Cardiac fibroblast (primary cell): ENCODE measurements at regions not wholly inside any gene's neighbourhood (a gene's known extent, or its start where the extent isn't known, plus 50 kb on each side); places are given as distances from the start of the nearest gene placed in this dataset.

ENCODE experiments used
- DNase-seq, 2 donors: peaks; one replicate each; pipeline versions ENCODE4 v3.0.0 to v3.0.0-alpha.2; 2010; ENCODE audit warnings: low read depth in 2 of 2
- H3K4me3 ChIP-seq, 2 donors: replicated peaks in 1 of 2; 1 replicate in 1 of 2; 2 replicates in 1 of 2; pipeline ENCODE4 v1.5.1; 2011; ENCODE audit warnings: low read depth in 2 of 2, low read length in 2 of 2, mild to moderate bottlenecking in 2 of 2, moderate library complexity in 1 of 2
- TF ChIP-seq, protein P1 (sequence below): IDR thresholded peaks from one replicate; pipeline ENCODE4 v1.5.1; 2011; ENCODE audit warnings: low read depth, mild to moderate bottlenecking, low read length, inconsistent platforms

DNA sequence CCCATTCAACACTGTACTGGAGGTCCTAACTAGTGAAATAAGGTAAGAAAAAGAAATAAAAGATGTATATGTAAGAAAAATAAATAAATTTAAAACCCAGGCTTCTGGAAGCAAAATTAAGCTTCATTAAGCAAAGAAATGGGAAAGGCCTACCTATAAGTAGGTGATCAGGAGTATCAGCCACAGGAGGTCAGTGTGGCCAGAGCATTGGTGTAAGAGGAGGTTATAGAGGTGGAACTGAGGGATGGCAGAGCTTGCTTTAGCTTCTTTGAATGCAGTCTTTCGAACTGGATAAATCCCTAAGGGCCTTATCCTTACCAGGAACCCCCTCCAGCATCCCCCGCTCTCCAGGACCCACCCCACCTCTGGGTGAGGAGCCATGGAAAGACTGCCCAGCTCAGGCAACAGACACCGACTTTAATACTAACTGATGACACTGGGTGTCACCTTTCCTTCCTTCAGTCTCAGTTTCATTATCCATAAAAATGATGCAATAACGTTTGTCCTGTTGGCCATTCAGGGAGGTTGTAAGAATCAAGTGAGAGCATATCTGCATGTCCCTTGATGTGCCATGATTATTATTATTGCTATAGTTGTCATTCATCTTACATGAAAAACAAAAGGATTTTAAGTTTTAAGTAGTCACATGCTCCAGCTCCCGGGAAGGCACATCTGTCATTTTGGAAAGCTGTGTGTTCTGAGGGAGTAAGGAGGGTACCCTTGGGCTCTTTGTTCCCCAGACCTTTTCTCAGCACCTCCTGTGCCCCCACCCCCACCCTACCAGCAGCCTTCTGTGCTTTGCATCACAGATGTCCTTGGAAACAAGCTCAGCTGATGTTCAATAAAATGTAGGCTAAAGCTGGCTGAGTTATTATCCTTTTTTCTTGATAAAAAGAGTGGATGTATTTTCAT, 50.8 kb upstream of the CTNNA1 start:
- TF ChIP-seq, protein P1, sequence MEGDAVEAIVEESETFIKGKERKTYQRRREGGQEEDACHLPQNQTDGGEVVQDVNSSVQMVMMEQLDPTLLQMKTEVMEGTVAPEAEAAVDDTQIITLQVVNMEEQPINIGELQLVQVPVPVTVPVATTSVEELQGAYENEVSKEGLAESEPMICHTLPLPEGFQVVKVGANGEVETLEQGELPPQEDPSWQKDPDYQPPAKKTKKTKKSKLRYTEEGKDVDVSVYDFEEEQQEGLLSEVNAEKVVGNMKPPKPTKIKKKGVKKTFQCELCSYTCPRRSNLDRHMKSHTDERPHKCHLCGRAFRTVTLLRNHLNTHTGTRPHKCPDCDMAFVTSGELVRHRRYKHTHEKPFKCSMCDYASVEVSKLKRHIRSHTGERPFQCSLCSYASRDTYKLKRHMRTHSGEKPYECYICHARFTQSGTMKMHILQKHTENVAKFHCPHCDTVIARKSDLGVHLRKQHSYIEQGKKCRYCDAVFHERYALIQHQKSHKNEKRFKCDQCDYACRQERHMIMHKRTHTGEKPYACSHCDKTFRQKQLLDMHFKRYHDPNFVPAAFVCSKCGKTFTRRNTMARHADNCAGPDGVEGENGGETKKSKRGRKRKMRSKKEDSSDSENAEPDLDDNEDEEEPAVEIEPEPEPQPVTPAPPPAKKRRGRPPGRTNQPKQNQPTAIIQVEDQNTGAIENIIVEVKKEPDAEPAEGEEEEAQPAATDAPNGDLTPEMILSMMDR = no peak
- DNase-seq = no peak
- no peak overlapping the region for H3K4me3 ChIP-seq

DNA sequence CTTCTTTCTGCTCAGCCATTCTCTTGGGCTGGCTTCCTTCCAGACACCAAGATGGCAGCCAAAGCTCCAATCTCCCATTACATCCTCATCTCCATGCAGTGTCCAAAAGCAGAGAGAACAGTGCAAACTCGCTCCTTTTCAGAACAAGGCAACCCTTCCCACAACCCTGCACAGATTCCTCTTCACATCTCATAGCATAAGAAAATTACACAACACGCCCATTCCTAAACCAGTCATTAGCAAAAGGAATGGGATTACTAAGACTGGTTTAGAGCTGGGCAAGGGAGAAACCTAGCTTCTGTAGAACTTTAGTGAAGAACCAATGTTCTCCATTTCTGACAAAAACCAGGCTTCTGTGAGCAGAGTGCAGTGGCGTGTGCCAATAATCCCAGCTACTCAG, 51.5 kb upstream of the CTNNA1 start:
- TF ChIP-seq, protein P1 = no peak
- H3K4me3 ChIP-seq = no peak overlapping the region
- DNase-seq = peak in 1 of 2 donors; percentile 10

DNA sequence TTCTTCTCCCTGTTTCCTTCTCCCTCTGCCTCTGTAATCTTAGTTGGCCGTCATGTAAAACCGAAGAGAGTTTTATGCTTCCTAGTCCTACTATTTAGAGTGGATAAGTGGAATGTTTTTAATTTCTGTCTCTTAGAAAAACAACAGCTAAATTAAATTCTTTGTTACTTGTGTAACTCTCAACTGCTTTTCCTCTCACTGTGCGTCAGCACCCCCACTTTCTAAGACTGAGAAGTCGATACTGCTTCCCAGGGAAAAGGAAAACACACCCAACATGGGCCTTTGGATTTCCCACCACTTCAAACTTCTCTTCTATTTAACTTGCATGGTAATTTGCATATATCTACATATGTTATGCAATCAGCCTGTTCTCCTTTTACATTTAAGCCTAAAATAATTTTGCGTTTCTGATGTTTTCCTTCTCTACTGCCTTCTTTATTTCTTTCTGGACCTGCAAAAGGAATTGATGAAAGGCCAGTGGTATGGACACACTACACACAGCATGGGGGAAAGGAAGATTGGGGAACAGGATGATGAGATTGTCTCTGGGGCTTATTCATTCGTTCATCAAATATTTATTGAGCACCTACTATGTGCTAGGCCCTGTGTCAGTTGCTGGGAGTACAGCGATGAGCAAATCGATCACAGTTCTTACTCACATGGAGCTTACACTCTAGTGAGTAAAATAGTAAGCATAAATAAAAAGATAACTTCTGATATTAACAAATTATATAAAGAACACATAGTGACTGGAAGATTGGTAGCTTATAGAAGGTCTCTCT, 52.5 kb upstream of the CTNNA1 start:
- no peak overlapping the region for H3K4me3 ChIP-seq
- TF ChIP-seq, protein P1 = no peak
- DNase-seq = no peak

GRCh38 chr5:138699482-138699881, 53.7 kb upstream of the CTNNA1 start:
- no peak overlapping the region for H3K4me3 ChIP-seq
- TF ChIP-seq, protein P1 = no peak
- no peak for DNase-seq

GRCh38 chr5:138698713-138699112, 54.5 kb upstream of the CTNNA1 start:
- TF ChIP-seq, protein P1 = no peak
- DNase-seq = no peak

DNA sequence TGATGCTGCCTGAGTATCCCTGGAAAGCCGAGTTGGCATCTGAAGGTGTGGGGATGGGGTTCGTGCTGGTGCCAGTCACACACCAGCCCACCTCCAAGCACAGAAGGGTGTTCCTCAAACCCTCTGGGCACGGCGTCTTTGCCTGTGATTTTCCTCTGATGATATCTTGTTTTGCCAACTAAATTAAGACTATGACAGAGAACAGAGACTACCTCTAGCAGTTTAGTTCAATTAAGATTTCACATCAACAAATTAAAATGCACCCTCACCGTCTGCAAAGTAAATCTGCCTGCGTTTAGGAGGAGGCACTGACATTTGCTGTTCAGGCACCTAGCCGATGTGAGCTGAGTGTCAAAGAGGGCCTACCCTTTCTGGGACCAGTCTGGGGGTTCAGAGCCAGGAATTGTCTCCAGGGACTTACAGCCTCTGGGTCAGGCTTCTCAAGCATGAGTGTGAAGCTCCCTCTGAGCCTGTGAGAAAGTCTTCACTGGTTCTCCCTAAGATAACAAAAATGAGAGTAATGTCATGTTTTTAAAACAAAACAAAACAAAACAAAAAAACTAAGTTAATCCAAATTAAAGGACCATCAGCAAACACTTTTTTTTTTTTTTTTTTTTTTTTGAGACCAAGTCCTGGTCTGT, 55.4 kb upstream of the CTNNA1 start:
- no peak overlapping the region for H3K4me3 ChIP-seq
- TF ChIP-seq, protein P1 = no peak
- peak; percentile 13 to 67 for DNase-seq

More at GRCh38 chr5:138698713-138699112, 54.5 kb upstream of the CTNNA1 start:
- H3K4me3 ChIP-seq = no peak overlapping the region
